Peyer's patch (tissue), 4 donors: ENCODE measurements at regions not wholly inside any gene's neighbourhood (a gene's known extent, or its start where the extent isn't known, plus 50 kb on each side); places are given as distances from the start of the nearest gene placed in this dataset.

Experiments used
- DNase-seq, 3 donors: peaks; one replicate each; pipeline ENCODE4 v3.0.0-alpha.2; 2017 to 2019
- H3K27ac ChIP-seq, 4 donors: fragments of 200-600 bp; sonication (generic); one replicate each; pipeline ENCODE4 v1.5.1; 2016 to 2019
- H3K27me3 ChIP-seq, 2 donors: fragments of 200-600 bp; sonication (generic); one replicate each; pipeline ENCODE4 v1.5.1; 2019
- H3K36me3 ChIP-seq, 3 donors: fragments of 200-600 bp; sonication (generic); one replicate each; pipeline ENCODE4 v1.5.1; 2016 to 2019
- H3K4me1 ChIP-seq, 4 donors: fragments of 200-600 bp; sonication (generic); one replicate each; pipeline ENCODE4 v1.5.1; 2016 to 2019
- H3K4me3 ChIP-seq, 4 donors: fragments of 200-600 bp; sonication (generic); 1 replicate in 3 of 4; 2 replicates in 1 of 4; pipeline ENCODE4 v1.5.1; 2016 to 2019; ENCODE audit warnings: mild to moderate bottlenecking in 1 of 4
- H3K9me3 ChIP-seq, 4 donors: fragments of 200-600 bp; sonication (generic); one replicate each; pipeline ENCODE4 v1.5.1; 2016 to 2019; ENCODE audit warnings: mild to moderate bottlenecking in 1 of 4
- POLR2A ChIP-seq, 2 donors: fragments of 450-650 bp; IDR thresholded peaks; one replicate each; pipeline ENCODE4 v1.5.1; 2017; ENCODE audit warnings: antibody characterized with exemption in 2 of 2, mild to moderate bottlenecking in 2 of 2, moderate library complexity in 2 of 2
- TF ChIP-seq, protein P1 (sequence below), 6 experiments: fragments of 450-650 bp in 4 of 6; fragments of 200-600 bp in 2 of 6; sonication (generic) in 1 of 6; IDR thresholded peaks; one replicate each; pipeline ENCODE4 v1.5.1; 2017 to 2019; ENCODE audit warnings: antibody characterized with exemption in 6 of 6, mild to moderate bottlenecking in 3 of 6, moderate library complexity in 1 of 6

DNA sequence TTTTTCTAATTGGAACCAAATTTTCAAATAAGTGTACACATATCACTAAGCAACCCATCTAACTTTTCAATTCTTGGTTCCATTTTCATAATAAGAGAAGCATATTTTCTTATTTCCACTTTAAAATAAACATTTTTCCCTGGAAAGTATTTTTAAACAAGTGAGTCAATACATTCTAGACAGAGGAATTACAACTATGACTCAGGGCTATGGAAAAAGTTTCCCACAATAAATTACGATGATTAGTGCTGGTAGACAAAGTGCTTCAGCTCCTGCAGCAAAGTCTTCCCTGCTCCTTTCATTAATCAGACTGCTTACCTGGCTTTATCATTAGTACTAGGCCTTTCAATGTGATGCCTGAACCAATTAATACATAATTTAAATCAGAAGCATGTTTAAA, 322.5 kb downstream of the HACE1 start:
- Histone ChIP-seq H3K4me1 (no peaks in the 10 kb centered on the region), H3K9me3 (no peaks in the 10 kb centered on the region), H3K4me3 (no peak overlapping the region), H3K36me3 (no peaks in the 10 kb centered on the region), H3K27ac (no peak overlapping the region), H3K27me3 (no peaks in the 10 kb centered on the region)
- TF ChIP-seq, protein P1, sequence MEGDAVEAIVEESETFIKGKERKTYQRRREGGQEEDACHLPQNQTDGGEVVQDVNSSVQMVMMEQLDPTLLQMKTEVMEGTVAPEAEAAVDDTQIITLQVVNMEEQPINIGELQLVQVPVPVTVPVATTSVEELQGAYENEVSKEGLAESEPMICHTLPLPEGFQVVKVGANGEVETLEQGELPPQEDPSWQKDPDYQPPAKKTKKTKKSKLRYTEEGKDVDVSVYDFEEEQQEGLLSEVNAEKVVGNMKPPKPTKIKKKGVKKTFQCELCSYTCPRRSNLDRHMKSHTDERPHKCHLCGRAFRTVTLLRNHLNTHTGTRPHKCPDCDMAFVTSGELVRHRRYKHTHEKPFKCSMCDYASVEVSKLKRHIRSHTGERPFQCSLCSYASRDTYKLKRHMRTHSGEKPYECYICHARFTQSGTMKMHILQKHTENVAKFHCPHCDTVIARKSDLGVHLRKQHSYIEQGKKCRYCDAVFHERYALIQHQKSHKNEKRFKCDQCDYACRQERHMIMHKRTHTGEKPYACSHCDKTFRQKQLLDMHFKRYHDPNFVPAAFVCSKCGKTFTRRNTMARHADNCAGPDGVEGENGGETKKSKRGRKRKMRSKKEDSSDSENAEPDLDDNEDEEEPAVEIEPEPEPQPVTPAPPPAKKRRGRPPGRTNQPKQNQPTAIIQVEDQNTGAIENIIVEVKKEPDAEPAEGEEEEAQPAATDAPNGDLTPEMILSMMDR (IDR thresholded peaks at IDR 0.05), result no peak
- TF ChIP-seq POLR2A (IDR thresholded peaks at IDR 0.05), result no peak
- DNase-seq, result no peak

DNA sequence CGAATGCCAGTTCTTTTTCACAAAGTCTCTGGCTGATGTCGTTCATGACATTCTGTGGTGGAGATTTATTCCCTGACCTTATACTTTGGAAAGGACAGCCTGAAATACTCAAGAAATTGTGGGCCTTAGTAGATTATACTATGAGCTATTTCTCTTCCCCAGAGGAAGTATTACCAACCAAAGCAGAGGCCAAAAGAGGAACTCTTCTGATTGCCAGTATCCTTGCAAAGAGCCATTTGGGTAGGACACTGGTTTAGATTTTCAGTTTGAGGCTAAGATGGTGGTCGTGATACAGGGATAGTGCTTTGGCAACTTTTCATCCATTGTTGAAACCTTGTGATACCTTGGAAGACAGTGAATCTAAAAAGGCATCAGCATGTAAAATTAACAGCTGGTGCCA, 327.3 kb downstream of the HACE1 start:
- TF ChIP-seq, protein P1 (IDR thresholded peaks at IDR 0.05), result no peak
- no peak for TF ChIP-seq POLR2A (IDR thresholded peaks at IDR 0.05)
- no peak for DNase-seq
- no peaks in the 10 kb centered on the region for H3K9me3 ChIP-seq
- H3K36me3 ChIP-seq, result no peaks in the 10 kb centered on the region
- no peaks in the 10 kb centered on the region for H3K27me3 ChIP-seq
- no peak overlapping the region for H3K27ac ChIP-seq
- H3K4me1 ChIP-seq, result no peaks in the 10 kb centered on the region
- H3K4me3 ChIP-seq, result no peak overlapping the region

DNA sequence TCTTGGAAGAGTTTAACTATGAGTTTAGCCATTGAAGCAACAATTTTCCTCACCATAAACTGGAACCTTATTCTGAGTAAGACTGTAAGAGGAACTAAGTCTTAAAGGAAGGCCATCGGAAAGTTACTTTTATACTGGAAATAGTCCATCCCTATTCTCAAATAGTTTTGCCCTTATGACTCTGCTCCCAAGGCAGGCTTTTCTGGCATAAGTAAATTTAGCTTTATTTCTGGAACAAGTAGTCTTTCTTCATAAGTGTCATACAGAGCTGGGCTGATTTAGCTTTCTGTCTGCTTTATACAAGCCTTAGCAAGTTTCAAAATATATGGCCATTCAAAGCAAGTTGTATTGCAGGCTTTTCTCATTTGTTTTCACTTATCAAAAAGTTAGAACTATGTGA, 328.1 kb downstream of the HACE1 start:
- H3K4me3 ChIP-seq, result no peak overlapping the region
- no peak overlapping the region for H3K27ac ChIP-seq
- DNase-seq, result no peak

DNA sequence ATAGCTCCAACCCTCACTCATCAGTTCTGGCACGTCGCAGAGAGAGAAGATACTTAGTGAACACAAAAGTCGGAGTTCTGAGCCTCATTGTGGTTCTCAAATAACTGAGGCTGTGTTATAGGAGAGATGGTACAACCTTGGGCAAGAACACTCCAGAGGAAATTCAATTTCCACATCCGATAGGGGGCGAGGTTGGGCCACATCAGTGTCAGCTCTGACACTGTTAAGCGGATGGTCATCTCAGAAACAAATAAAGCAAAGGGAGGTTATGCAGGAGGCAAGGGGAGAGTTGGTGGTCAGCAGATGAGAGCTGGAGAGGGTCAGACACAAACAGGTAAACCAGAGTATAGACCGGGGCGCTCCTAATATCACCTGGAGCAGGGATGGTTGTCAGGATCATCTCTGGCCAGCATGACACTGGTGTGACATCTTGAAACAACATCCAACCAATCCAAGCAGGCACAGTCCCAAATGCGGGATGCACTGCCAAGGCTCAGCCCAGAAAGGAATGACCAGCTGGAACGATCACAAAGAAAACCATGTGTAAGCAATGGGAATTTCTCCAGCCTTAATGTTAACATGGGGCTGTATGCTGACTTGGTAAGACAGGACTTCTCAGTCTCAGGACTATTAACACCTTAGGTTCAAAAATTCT, 331.8 kb downstream of the HACE1 start:
- TF ChIP-seq POLR2A (IDR thresholded peaks at IDR 0.05), result no peak
- TF ChIP-seq, protein P1 (IDR thresholded peaks at IDR 0.05), result peak in 1 of 6 experiments; percentile 9
- H3K27me3 ChIP-seq, result no peaks in the 10 kb centered on the region
- peaks cover 0 to 10% (median 0%) of the 10 kb centered on the region in 4 donors for H3K4me1 ChIP-seq
- H3K36me3 ChIP-seq, result no peaks in the 10 kb centered on the region
- H3K27ac ChIP-seq, result no peak overlapping the region
- no peak for DNase-seq
- H3K4me3 ChIP-seq, result no peak overlapping the region
- H3K9me3 ChIP-seq, result no peaks in the 10 kb centered on the region

More for the DNA sequence above, 328.1 kb downstream of the HACE1 start:
- Histone ChIP-seq H3K27me3 (no peaks in the 10 kb centered on the region), H3K9me3 (no peaks in the 10 kb centered on the region), H3K36me3 (no peaks in the 10 kb centered on the region), H3K4me1 (no peaks in the 10 kb centered on the region)
- TF ChIP-seq, protein P1 (IDR thresholded peaks at IDR 0.05), result no peak
- no peak for TF ChIP-seq POLR2A (IDR thresholded peaks at IDR 0.05)

DNA sequence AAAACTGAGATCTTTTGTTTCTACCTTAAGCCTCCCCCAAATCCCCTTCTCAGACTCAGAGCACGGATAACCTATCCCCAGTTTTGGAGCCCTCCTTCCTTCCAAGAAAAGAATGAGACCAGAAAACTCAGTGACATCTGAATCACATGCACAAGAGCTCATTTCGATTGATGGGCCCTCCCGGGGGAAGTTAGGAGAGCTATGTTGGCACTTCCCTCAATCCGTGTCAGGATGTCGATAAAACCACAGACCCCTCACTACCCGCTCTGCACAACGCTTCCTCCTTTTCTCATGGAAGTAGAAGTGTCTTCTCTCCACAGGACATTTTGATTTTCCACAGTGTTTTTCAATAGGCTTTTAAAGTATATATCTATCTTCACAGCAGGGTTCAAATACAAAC, 332.4 kb downstream of the HACE1 start:
- H3K9me3 ChIP-seq, result no peaks in the 10 kb centered on the region
- no peak overlapping the region for H3K27ac ChIP-seq
- H3K4me3 ChIP-seq, result no peak overlapping the region
- peaks cover 0 to 10% (median 0%) of the 10 kb centered on the region in 4 donors for H3K4me1 ChIP-seq
- no peaks in the 10 kb centered on the region for H3K27me3 ChIP-seq
- no peak for DNase-seq
- TF ChIP-seq POLR2A (IDR thresholded peaks at IDR 0.05), result no peak
- TF ChIP-seq, protein P1 (IDR thresholded peaks at IDR 0.05), result no peak
- no peaks in the 10 kb centered on the region for H3K36me3 ChIP-seq
